CD1c-positive myeloid dendritic cell (primary cell): ENCODE measurements at regions not wholly inside any gene's neighbourhood (a gene's known extent, or its start where the extent isn't known, plus 50 kb on each side); places are given as distances from the start of the nearest gene placed in this dataset.

ENCODE experiments used
- DNase-seq: peaks from one replicate; pipeline ENCODE4 v3.0.0-alpha.2; 2016; ENCODE audit errors: extremely low spot score

DNA sequence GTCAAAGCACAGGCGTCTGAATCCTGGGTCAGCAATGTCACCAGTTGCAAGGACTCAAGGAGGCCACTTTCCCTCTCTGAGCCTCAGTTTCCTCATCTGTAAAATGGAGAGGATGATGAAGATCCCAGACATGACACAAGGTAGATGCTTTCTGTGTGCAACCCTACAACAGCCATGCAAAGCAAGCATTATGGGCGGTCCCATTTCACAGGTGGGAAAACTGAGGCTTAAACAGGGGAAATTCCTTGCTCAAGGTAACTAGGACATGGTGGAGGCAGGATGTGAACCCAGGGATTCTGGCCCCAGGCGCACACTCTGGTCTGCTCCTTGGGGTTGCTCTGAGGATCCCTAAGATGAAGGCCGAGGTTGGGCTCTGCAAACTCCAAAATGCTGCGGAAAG lies 311.0 kb downstream of the PTPRU start:
- no peak for DNase-seq

GRCh38 chr1:29546496-29546895 lies 310.2 kb downstream of the PTPRU start:
- no peak for DNase-seq

- DNase-seq: no peak
Observed at GRCh38 chr1:29544406-29544805, 308.1 kb downstream of the PTPRU start.

DNA sequence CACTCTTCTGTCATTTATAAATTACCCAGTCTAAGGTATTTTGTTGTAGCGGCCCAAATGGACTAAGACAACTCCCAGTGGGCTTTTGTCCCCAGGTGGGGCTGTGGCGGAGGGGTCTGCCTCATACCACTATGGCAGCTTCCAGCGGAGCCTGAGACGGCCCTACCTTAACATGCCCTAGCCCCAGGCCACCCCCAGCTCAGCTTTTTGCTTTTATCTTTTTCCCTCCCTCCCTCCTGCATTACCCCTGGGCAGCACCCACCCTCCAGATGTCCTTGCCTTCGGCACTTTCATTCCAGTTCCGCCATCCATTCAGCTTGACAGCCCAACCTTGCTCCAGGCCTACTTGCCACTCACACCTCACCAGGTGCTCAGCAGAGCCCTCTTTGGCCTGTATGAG lies 307.3 kb downstream of the PTPRU start:
- DNase-seq: no peak

- no peak for DNase-seq
Observed at GRCh38 chr1:29542548-29542947, 306.2 kb downstream of the PTPRU start.

- DNase-seq: no peak
Observed at GRCh38 chr1:29541631-29542030, 305.3 kb downstream of the PTPRU start.

DNA sequence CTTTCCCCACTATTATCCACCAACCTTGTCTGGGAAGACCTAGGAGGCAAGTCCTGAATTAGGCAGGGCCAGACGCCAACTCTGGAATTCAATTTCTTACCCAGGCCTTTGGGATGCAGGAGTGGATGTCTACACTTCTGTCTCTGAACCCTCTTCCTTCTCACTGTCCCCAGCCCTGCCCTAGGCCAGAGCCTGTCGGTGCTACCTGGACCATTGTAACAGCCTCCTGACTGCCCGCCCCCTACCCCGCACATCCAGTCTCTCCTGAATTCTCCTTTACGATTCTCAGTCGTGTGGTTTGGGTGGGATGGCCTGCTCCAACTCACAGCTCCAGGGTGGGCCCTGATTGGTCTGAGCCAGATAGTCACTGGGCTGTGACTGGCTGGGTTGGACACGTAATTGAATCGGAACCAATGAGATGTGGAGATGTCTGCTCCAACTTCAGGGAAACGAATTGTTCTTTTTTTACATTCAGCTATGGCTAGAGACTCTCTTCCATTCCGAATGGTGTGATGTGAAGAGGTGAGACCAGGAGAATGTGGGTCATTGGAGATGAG lies 304.6 kb downstream of the PTPRU start:
- no peak for DNase-seq

- DNase-seq: no peak
Observed at GRCh38 chr1:29539971-29540370, 303.6 kb downstream of the PTPRU start.

DNA sequence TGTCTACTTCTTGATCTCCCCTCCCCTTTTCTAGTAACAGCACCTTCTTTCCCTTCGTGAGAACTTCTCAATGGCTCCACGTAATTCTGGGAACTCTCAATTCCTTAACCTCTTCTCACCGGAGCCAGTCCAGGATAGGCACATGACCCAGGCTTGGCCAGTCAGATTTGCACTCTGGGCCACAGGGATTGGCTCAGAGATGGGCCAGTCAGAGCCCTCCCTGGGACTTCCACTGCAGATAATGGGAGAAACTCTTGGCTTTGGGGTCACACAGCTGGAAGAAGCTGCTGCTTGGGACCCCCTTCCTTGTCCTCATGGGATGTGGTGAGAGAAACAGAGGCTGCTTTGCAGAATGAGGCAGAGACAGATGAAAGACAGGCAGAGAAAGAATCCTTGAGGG lies 302.3 kb downstream of the PTPRU start:
- DNase-seq: no peak

DNA sequence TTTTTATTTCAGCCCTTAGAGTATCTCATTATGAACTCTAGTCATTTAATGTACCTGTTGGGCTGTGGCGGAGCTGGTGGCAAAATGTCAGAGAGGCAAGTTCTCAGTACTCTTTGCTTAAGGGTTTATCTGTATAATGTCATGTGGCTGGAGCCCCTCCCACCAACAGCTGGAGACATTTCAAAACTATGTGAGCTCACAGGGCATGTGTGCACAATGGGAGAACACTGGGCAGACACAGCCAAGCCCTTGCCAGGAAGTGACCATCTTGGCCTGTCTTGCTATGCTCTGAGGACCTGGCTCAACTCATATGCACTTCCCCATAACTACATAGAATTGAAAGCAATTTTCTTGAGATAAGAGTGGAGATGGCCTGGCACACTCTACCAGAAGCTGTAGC lies 296.4 kb downstream of the PTPRU start:
- DNase-seq: no peak

GRCh38 chr1:29532285-29532684 lies 296.0 kb downstream of the PTPRU start:
- no peak for DNase-seq

GRCh38 chr1:29531596-29531995 lies 295.3 kb downstream of the PTPRU start:
- DNase-seq: no peak

GRCh38 chr1:29529677-29530278 lies 293.5 kb downstream of the PTPRU start:
- no peak for DNase-seq

GRCh38 chr1:29527314-29528004 lies 291.1 kb downstream of the PTPRU start:
- no peak for DNase-seq

- no peak for DNase-seq
Observed at GRCh38 chr1:29525941-29526340, 289.6 kb downstream of the PTPRU start.

DNA sequence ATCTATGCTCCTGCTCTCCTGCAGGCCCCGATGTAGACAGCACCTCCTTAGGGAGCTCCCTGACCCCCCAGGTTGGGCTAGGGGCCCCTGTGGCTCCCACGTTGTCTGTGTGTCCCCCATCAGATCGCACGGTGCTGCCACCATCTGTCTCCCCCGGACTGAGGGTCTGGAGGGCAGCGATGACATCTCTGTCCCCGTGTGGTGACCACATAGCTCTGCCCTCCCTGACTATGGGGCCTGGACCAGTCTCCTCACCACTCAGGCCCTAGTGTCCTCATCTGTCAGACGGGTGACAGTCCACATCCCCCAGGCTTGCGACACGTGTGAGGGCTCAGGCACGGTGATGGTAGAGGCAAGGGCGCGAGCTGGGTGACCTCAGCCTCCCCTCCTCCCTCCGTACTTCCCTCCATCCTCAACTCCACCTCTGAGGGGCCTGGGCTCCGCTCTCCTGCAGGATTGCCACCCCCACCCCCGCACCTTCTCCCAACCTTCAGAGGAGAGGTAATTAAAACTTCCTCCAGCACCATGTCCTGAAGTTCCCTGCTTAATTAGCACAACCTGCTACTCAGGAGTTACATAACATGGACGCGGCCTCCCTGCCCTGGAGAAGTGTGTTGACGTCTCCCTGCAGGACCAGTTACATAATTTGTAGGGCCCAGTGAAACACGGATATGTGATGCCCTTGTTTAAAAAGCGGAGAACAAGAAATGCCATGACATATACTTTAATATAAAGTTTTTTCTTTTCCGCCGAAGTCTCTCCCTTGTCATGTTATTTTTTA lies 288.2 kb downstream of the PTPRU start:
- DNase-seq: no peak

- DNase-seq: no peak
Observed at GRCh38 chr1:29523576-29523975, 287.3 kb downstream of the PTPRU start.

GRCh38 chr1:29523136-29523535 lies 286.8 kb downstream of the PTPRU start:
- no peak for DNase-seq

GRCh38 chr1:29521811-29522580 lies 285.7 kb downstream of the PTPRU start:
- DNase-seq: no peak

- DNase-seq: no peak
Observed at GRCh38 chr1:29521438-29521715, 285.1 kb downstream of the PTPRU start.

DNA sequence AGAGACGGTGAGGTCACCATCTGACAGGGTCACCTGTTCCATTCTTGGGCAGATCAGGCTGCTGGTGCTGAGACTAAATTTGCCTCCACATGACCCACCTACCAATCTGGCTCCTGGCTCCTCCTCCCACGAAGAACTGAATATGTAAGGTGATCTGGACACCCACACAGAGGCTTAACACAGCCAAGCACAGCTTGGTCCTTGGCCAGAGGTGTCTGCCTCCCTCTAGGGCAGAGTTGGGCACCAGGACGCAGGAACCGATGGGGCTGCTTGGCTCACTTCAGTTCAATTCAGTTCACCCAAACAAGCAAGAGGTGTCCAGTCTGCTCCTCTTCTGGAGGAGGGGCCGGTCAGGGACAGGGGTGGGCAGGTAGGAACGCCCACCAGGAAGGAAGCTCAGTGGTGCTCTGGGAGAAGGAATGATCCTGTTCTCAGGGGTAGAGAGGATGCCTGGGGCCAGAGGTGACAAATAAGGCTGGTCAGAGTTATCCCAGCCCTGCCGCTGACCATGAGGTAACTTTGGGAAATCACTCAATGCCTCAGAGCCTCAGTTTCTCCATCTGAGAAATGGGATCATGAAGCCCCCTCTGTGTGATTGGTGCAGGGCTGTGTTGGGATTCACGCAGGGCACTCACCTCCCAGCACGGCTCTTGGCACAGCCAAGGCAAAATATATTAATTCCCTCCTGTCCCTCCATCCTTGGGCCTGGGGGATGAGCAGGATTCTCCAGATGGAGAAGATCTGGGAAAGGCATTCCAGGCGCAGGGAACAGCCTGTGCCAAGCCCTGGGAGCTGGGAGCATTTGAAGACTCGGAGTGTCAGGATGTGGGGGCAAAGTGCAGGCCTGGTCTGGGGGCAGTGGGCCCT lies 284.5 kb downstream of the PTPRU start:
- no peak for DNase-seq
